RWPE1 (cell line): ENCODE measurements at regions not wholly inside any gene's neighbourhood (a gene's known extent, or its start where the extent isn't known, plus 50 kb on each side); places are given as distances from the start of the nearest gene placed in this dataset.

Source experiments
- CTCF ChIA-PET: fragments of 350-600 bp; sonication (Branson Sonifier 250); formaldehyde crosslinking; extraction: SDS; loops from one replicate; lab custom pipeline; 2021; lab: Yijun Ruan, JAX
- POLR2A ChIA-PET: fragments of 400-600 bp; formaldehyde crosslinking; extraction: SDS; loops from one replicate; lab custom pipeline; 2020; ENCODE audit warnings: antibody characterized with exemption; ENCODE audit not compliant: low non-redundant PET; lab: Yijun Ruan, JAX
- DNase-seq: peaks from one replicate; pipeline ENCODE4 v3.0.0; 2012; ENCODE audit warnings: low spot score
- H3K27ac ChIP-seq: fragments of 450-650 bp; 2 replicates; pipeline ENCODE4 v1.5.1; 2017
- TF ChIP-seq, protein P1 (sequence below): fragments of 450-650 bp; conservative IDR thresholded peaks from 2 replicates; pipeline ENCODE4 v1.5.1; 2017; ENCODE audit warnings: low read depth, mild to moderate bottlenecking

DNA sequence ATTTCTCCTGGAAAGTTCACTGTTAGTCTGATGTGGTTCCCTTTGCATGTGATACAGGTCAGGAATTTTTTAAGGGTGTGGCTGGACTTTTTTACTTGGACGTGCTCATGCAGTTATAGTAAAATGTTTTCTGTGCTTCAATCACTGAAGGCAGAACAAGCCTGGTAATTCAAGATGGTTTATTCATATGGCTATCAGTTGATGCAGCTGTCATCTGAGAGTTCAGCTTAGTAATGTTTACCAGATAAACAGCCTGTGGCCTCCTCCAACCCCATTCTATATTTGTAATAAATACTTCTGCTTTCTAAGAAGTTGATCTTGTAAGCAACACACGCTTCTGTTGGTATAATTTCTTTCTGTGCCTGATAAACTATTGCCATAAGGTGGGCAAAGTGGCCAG, 2105.9 kb downstream of the ARAP2 start:
- POLR2A ChIA-PET = no interaction called here
- CTCF ChIA-PET = interaction anchor here (1.2 kb wide), 1 partner anchor 16 kb away, joined by 4 read pairs; no protein-coding TSS in a partner anchor
- TF ChIP-seq, protein P1, sequence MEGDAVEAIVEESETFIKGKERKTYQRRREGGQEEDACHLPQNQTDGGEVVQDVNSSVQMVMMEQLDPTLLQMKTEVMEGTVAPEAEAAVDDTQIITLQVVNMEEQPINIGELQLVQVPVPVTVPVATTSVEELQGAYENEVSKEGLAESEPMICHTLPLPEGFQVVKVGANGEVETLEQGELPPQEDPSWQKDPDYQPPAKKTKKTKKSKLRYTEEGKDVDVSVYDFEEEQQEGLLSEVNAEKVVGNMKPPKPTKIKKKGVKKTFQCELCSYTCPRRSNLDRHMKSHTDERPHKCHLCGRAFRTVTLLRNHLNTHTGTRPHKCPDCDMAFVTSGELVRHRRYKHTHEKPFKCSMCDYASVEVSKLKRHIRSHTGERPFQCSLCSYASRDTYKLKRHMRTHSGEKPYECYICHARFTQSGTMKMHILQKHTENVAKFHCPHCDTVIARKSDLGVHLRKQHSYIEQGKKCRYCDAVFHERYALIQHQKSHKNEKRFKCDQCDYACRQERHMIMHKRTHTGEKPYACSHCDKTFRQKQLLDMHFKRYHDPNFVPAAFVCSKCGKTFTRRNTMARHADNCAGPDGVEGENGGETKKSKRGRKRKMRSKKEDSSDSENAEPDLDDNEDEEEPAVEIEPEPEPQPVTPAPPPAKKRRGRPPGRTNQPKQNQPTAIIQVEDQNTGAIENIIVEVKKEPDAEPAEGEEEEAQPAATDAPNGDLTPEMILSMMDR = no peak
- H3K27ac ChIP-seq = no peak overlapping the region
- DNase-seq = no peak

- CTCF ChIA-PET = interaction anchor here (0.6 to 1.2 kb wide), 2 partner anchors 17 to 29 kb away, joined by 4 read pairs; no protein-coding TSS in a partner anchor
These were observed 2105.0 kb downstream of the ARAP2 start for GRCh38 chr4:34139346-34139745.

GRCh38 chr4:34148322-34148908, 2095.9 kb downstream of the ARAP2 start:
- peak; percentile 4 for DNase-seq
- TF ChIP-seq, protein P1 = no peak
- no peak overlapping the region for H3K27ac ChIP-seq
- ChIA-PET POLR2A (no interaction called here), CTCF (no interaction called here)

More at GRCh38 chr4:34139346-34139745, 2105.0 kb downstream of the ARAP2 start:
- POLR2A ChIA-PET = no interaction called here
- DNase-seq = no peak
- H3K27ac ChIP-seq = no peak overlapping the region
- TF ChIP-seq, protein P1 = no peak

DNA sequence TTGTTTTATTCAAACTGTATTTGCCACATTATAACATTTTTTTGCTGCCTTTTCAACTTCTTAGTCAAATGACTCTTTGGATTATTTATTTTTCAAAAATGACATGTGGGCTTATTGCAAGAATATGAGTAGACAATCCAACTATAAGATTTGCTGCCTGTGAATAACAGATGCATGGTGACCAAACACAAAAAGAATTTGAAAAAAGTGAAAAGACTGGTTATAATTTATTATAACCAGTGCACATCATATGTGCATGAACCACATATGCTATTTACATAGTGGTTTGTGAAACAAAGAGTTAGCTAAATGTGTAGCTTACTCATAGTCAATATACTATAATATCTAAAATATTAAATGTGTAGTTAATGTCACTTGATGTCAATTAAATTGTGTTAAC, 2086.8 kb downstream of the ARAP2 start:
- no peak for DNase-seq
- POLR2A ChIA-PET = no interaction called here
- CTCF ChIA-PET = no interaction called here
- TF ChIP-seq, protein P1 = no peak
- H3K27ac ChIP-seq = no peak overlapping the region

- peak; percentile 21 for DNase-seq
- POLR2A ChIA-PET = no interaction called here
- CTCF ChIA-PET = no interaction called here
- TF ChIP-seq, protein P1 = no peak
- no peak overlapping the region for H3K27ac ChIP-seq
These were observed 2085.4 kb downstream of the ARAP2 start for GRCh38 chr4:34158878-34159277.

DNA sequence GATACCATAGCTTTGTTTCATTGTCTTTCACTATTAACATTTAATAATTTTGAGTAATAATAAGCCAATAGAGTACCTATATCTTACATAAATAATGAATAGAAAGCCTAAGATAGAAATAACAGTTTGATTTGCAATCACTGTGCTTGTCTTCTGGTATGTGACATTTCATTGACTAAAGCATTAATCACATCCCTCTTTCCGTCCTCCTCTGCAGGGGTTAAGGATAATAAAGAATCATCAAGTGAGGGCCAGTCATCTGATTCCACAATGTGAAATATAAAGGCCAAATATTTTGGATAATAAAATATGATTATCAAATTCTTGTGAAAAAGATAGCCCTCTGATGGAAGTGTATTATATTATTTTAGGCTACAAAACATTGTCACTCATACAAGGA, 2073.4 kb downstream of the ARAP2 start:
- no peak overlapping the region for H3K27ac ChIP-seq
- TF ChIP-seq, protein P1 = no peak
- POLR2A ChIA-PET = no interaction called here
- DNase-seq = no peak
- CTCF ChIA-PET = interaction anchor here (0.7 kb wide), 1 partner anchor 771 kb away, joined by 5 read pairs; no protein-coding TSS in a partner anchor
